ENCODE measurements at regions not wholly inside any gene's neighbourhood (a gene's known extent, or its start where the extent isn't known, plus 50 kb on each side); places are given as distances from the start of the nearest gene placed in this dataset.
"Not testable (repeated sequence)": the region's sequence is repeated elsewhere in the genome, so short reads cannot be mapped to it uniquely, and the experiment has no call there.

- no peak for DNase-seq
These were observed 287.5 kb downstream of the PTGER3 start for GRCh38 chr1:70760154-70760553.

DNA sequence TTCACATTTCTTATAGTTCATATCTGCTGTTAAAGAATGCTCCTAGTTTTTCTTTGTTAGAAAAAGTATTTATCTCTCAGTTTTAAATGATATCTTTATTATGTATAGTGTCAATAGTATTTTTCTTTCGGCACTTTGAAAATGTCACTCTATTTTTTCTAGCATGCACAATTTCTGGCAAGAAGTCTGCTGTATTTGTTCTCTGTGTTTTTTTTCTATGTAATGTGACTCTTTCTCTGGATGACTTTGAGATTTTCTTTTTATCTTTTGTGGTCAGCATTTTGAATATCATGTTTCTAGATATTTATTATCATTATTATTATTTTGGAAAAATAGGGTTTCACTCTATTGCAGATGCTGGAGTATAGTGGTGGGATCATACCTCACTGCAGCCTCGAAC, 285.2 kb downstream of the PTGER3 start:
- no peak for DNase-seq

DNA sequence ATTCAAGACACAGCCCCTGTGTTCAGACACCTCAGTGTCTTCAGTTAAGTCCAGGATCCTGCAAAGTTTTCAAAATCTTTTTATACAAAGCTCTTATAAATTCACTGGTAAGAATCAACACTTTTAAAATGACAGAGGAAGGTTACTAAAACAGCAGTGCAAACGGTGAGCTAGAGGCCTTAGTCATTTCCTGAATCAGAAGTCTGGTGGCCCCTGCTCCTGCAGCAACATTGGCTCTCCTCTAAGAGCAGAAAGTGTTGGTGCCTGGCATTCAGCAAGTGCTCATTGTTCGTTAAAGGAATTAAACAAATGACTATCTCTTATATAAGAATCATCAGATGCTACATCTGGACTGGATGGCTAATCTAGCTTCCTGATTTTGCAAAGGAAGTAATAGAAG, 282.9 kb downstream of the PTGER3 start:
- DNase-seq: no peak

- DNase-seq: no peak
These were observed 280.2 kb downstream of the PTGER3 start for GRCh38 chr1:70767377-70767776.

DNA sequence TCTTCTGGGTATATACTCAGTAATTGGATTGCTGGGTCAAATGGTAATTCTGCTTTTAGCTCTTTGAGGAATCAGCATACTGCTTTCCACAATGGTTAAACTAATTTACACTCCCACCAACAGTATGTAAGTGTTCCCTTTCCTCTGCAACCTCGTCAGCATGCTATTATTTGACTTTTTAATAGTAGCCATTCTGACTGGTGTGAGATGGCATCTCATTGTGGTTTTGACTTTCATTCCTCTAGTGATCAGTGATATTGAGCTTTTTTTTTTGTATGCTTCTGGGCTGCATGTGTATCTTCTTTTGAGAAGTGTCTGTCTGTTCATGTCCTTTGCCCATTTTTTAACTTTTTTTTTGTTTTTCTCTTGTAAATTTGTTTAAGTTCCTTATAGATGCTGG, 279.4 kb downstream of the PTGER3 start:
- DNase-seq: no peak

DNA sequence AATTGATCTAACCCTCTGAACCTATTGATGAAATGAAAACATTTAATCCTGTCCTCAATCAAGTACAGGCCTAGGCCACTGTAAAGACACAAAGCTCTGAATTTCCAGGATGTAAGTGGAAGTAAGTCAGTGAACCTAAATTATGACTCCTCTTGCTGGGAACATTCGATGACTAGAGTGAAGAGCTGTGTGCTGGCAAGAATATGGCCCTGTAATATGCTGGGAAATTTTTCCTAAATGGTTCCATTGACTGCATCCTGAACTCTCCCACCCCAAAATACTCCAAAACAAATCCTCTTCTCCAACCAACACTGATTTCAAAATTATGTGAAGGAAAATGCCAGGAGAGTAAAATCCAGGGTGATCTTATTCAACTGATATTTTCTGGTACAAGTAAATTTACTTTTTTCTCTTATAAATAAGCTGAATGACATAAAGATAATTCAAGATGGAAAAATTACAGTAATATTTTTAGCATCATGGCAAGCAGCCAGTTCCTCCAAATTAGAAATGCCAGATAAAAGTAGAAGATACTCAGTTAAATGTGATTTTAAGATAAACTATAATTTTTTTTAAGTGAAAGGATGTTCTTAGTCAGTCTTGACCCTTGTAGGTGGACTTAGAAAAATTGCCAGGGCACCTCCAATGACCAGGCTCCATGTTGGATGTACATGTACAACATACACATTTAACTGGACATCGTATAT, 269.4 kb downstream of the PTGER3 start:
- DNase-seq: no peak

- no peak for DNase-seq
These were observed 268.7 kb downstream of the PTGER3 start for GRCh38 chr1:70778934-70779333.

DNA sequence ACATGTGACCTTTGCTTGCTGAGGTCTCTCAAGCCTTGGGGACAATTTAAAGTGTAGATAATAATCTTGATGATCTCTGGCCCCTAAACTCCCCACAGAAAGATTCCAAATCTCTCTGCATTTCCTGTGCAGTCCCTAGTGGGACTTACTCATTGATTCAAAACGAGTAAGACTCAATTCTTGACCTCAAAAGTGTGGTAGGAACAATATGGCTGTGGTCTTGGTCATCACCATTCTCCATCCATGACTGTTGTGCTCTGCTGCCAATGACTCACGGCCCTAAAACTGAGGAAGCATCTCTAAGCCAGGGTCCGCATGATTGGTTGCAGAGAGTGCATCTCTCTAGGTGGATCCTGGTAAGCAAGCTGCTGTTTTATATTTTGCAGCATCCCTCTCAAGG, 268.0 kb downstream of the PTGER3 start:
- no peak for DNase-seq

GRCh38 chr1:70785287-70785686, 262.3 kb downstream of the PTGER3 start:
- no peak for DNase-seq

DNA sequence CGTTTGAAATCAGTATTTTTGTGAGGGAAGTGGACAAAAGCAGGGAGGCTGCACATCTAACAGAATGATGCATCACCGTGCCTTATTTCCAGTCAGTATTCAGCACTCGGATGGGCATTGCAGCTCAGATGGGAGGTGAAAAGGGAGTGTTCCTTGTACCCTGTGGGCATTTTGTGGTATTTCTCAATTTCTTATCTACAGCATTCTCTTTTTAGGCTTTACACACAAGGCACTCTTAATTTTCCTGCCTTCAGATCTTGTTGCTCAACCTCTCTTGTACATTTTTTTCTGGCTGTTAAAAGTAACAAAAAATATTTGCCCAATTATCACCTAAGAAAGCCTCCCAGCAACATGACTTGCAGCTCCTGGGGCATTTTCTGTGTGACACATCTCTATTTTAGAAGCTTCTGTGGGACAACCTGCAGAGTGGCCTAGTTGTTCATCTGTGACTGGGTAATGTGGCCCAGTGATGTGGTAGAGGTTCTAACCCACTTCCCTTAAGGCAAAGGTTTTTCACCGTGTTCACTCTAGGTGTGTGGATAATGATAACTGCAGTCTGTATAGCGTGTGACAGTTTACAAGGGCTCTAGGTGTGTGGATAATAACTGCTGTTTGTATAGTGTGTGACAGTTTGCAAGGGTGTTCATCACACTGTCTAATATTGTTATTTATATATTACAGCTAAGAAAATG, 257.2 kb downstream of the PTGER3 start:
- DNase-seq: no peak

DNA sequence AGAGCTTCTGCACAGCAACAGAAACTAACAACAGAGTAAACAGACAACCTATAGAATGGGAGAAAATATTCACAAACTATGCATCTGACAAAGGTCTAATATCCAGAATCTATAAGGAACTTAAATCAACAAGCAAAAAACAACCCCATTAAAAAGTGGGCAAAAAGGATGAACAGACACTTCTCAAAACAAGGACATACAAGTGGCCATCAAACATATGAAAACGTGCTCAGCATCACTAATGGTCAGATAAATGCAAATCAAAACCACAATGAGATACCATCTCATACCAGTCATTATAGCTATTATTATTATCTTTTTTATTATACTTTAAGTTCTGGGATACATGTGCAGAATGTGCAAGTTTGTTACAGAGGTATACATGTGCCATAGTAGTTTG, 252.6 kb downstream of the PTGER3 start:
- not testable (repeated sequence) for DNase-seq

GRCh38 chr1:70796298-70796697, 251.3 kb downstream of the PTGER3 start:
- DNase-seq: not testable (repeated sequence)

DNA sequence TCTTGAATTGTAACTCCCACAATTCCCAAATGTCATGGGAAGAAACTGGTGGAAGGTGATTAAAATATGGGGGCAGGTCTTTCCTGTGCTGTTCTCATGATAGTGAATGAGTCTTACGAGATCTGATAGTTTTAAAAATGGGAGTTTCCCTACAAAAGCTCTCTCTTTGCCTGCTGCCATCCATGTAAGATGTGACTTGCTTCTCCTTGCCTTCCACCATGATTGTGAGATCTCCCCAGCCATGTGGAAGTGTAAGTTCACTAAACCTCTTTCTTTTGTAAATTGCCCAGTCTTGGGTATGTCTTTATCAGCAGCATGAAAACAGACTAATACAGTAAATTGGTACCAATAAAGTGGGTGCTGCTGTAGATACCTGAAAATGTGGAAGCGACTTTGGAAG, 245.0 kb downstream of the PTGER3 start:
- DNase-seq: not testable (repeated sequence)

DNA sequence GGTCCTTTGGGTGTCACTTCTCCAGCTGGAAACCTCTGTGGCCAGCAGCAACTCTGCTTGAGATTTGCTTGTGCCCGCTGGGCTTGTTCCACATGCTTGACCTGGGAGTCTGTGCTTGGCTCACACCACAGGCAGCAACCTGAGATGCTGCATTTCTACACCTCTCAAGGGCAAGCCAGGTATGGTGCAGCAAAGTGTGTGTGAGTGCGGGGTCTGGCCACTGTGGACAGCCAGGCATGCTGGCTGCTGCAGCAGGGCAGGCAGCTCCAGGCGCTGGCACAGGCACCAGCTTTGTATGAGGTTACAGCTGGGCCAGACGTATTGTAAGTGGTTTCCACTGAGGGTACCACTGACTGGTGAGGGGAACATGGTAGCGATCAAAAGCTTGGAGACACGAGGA, 242.0 kb downstream of the PTGER3 start:
- DNase-seq: no peak

- DNase-seq: no peak
These were observed 240.4 kb downstream of the PTGER3 start for GRCh38 chr1:70807088-70807664.

GRCh38 chr1:70809069-70809468, 238.5 kb downstream of the PTGER3 start:
- DNase-seq: peak; percentile 24

DNA sequence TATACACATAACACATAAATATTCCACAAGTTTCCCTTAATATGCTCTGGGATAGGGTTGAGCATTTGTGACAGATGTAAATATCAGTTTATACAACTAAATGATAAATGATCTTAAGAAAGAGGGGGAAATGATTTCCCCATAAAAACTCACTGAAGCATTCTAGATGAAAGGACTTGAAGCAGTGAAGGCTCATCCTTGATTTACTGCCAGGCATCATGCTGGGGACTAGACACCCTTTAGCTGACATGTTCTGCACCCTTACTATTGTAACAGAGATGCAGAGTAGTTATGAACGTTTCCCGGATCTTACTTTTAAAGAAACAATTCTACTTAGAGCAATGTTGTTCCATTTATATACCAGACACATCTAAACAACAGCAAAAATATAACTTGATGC, 235.8 kb downstream of the PTGER3 start:
- DNase-seq: no peak

DNA sequence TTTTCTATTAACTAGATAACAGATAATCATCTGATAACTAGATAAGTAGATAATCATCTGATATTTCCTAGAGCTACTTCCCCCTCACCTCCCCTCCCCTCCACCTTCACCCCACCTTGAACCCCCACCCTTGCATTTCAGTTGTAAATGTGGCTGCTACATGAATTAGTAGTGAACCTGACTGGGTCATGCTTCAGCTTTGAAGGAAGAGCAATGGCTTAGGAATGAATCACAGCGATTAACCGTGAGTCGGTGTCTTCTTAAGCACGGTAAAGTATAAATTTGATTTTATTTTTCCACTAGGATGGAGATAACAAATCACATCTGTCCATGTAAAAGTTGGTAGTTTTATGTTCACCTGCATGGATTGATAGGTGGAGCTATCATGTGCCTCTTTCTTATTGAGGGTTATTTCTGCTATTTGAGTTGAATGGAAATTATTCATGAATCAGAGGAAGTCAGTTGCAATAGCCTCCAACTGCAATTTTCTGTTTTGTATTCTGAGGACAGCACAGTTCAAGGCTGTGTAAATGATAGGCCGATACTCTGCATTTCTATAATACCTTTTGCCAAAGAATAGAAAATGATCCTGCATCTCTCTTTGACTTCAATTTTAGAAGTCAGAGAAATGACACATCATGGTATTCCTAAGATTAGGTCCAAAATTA, 235.0 kb downstream of the PTGER3 start:
- DNase-seq: no peak

DNA sequence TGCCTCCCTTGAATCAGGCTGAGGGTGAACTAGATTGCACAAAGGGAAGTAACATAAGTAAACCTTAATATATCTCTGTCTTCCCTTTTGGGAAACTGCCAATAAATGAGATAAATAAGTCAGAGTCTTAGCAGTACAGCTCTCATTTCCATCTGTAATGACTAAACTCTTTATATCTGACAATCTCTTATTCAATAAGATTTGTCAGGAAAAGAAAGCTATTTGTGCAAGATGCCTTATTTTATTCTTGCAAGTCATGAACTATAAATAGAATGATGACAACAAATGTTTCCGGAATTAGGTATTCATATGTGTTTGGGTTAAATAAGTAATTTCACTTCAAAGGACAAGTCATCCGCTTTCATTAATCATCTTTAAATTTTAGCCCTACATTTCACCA, 229.2 kb downstream of the PTGER3 start:
- DNase-seq: no peak

DNA sequence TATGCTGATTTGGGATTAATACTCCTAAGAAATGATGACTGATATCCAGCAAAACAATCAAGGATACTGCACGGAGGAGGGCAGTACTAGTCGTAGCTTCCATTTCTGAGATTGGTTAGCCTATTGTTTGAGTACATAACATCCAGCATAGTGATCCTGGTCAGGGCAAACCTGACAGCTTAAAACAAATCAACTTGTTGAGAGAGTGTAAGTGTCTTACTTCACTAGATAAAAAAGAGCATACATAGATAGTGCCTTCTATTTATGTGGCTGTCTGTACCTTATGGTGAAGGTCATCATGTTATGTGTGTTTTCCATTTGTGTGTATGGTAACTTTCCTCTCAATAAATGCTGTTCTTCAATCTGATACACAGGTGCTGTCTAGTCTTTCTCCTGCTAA, 228.4 kb downstream of the PTGER3 start:
- no peak for DNase-seq

DNA sequence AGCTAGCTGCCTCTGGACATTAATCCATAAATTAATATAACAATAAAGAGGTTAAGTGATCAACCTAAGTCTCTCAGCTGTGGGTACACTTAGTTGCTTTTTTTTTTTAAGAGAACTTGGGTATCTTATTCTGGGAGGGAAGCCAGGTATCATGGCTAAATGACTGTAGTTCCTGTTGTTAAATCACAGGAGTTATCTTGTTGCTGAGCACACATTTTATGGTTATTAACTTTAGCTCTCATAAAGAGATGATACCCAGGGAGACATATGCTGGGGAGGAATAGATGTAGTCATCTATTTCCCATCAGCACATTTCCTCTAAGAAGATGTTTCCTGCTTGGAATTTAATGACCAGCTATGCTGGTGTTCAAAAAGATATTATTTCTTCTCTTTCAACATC, 227.8 kb downstream of the PTGER3 start:
- DNase-seq: no peak

DNA sequence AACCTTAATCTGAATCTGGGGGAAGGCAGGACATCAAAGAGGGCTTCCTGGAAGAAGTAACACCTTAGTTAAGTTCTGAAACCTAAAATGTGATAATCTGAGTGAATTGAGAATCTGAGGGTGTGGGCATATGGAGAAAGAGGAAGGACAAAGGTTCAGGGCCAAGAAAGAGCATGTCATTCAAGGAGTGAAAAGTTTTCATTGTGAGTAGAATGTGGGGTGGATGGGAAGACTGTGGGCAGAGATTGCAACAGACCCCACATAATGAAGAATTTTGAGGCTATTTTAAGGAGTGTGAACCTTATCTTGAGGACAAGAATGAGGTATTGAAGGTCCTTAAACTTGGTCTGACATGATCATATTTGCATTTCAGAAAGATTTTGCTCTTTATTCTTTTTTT, 227.2 kb downstream of the PTGER3 start:
- no peak for DNase-seq

GRCh38 chr1:70820995-70821394, 226.6 kb downstream of the PTGER3 start:
- DNase-seq: no peak

DNA sequence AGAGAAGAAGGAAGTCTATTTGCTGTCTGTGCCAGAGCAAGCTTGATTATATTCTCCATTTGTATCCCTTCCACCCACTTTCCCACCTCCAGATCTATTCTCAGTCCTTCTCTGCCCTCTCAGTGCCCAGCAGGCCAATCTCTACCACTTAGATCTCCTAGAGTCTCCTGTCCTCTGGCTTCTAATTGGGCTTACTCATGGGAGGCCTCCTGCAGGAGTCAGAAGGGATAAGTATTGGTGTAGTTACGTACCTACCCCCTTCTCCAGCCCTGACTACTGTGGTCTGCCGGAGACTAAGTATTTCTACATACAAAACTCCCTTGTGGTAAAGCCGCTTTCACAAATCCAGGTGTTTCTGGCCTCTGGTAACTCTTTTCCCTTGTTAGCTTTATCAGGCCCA, 221.2 kb downstream of the PTGER3 start:
- no peak for DNase-seq

All from NCI-H1092 (cell line).